HAP-1 (cell line): ENCODE measurements at regions not wholly inside any gene's neighbourhood (a gene's known extent, or its start where the extent isn't known, plus 50 kb on each side); places are given as distances from the start of the nearest gene placed in this dataset.
"Not testable (repeated sequence)": the region's sequence is repeated elsewhere in the genome, so short reads cannot be mapped to it uniquely, and the experiment has no call there.

Source experiments
- DNase-seq, 2 experiments: peaks; one replicate each; pipeline ENCODE4 v3.0.0-alpha.2; 2016 to 2020; ENCODE audit warnings: low spot score in 2 of 2
- H3K27me3 ChIP-seq: fragments of 250-450 bp; sonication (Bioruptor Pico); 2 replicates; pipeline ENCODE4 v1.5.1; 2020; ENCODE audit warnings: low read depth, mild to moderate bottlenecking, moderate library complexity
- H3K36me3 ChIP-seq: fragments of 250-450 bp; sonication (Bioruptor Pico); replicated peaks from 2 replicates; pipeline ENCODE4 v1.5.1; 2020; ENCODE audit warnings: mild to moderate bottlenecking
- H3K4me1 ChIP-seq: fragments of 250-450 bp; sonication (Bioruptor Pico); 2 replicates; pipeline ENCODE4 v1.5.1; 2020; ENCODE audit warnings: mild to moderate bottlenecking
- H3K4me3 ChIP-seq: fragments of 250-450 bp; sonication (Bioruptor Pico); 2 replicates; pipeline ENCODE4 v1.5.1; 2020; ENCODE audit warnings: mild to moderate bottlenecking, moderate library complexity
- H3K9me3 ChIP-seq: fragments of 250-450 bp; sonication (Bioruptor Pico); 2 replicates; pipeline ENCODE4 v1.5.1; 2020; ENCODE audit warnings: mild to moderate bottlenecking, moderate library complexity
- in situ Hi-C: fragments of 300-500 bp; cut with MboI; formaldehyde crosslinking; loops from 3 replicates; pipeline ENCODE4 v1.14.3; 2020; ENCODE audit warnings: low sequenced_read_pairs, inconsistent platforms, mixed read lengths

DNA sequence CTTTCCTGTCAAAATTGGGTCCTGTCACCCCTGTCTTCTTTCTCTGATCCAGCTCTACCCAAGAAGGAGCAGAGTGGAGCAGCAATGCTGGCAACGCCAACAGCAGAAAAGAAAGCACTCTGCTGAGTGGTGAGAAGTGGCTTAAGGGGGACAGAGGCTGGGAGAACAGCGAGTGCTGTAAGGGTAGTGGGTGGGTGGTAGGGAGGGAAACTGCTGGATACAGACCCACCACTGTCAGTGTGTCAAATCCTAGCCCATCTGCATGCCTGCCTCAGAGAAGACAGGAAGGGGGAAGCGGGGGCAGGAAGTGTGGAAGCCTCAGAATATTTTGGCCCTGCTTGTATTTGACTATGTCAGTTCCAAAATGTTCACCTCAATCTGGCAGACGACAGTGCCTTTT lies 170.4 kb upstream of the MAST4 start:
- Histone ChIP-seq H3K27me3 (no peaks in the 10 kb centered on the region), H3K4me1 (no peaks in the 10 kb centered on the region), H3K4me3 (no peak overlapping the region), H3K9me3 (no peaks in the 10 kb centered on the region), H3K36me3 (no peaks in the 10 kb centered on the region)
- in situ Hi-C loops, result no loop called here
- DNase-seq, result no peak

DNA sequence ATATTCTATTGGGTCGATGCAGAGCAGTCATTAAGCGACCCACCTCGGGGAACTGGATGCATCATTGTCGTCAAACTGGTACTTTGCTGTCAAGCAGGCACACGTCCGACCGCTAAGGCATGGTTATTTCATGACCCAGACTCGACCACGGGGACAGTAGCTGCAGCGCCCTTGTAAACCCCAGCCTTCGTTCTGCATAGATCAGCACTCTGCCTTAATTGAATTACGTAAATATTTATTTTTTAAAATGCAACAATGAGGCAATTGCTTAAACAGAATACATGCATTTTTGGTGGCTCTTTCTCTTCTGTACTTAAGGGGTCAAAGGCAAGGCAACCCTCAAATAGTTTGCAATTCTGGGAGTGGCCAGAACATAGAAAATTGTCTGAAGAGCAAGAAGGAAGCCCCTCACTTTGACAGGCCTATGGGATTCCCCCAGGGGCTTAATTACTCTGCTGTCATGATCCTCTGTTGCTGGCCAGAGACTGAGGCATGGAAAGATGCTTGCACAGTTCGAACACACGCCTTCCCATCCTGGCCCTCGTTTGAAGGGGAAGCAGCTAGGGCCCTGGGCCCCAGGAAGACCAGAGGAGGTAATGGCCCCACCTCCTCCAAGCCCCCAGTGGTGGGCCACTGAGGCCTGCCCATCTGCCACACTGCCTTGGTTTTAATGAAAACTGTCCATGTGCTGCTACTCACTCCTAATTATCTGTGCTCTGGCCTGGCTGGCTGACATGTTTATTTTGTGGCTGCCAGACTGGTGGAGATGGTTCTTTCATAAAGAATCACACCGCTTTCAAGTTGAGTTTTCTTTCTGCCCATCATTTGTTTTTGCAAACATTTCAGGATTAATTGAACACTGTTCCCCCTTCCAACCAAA lies 169.7 kb upstream of the MAST4 start:
- Histone ChIP-seq H3K9me3 (no peaks in the 10 kb centered on the region), H3K4me3 (no peak overlapping the region), H3K4me1 (no peaks in the 10 kb centered on the region), H3K27me3 (no peaks in the 10 kb centered on the region), H3K36me3 (no peaks in the 10 kb centered on the region)
- DNase-seq, result no peak
- in situ Hi-C loops, result no loop called here

DNA sequence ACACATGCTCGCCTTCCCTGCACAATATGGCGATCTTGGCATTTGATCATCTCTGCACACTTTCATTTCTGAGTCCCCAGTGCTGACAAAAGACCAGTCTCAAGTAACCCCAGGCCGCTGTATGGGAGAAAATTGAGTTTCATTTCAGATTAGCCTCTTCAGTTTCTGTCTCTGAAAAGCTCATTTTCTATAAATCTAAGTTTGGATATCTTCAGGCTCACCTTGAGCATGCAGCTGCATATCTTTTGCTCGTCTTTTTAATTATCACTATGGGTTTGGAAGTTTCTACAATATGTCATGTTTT lies 169.1 kb upstream of the MAST4 start:
- DNase-seq, result no peak
- in situ Hi-C loops, result no loop called here
- no peaks in the 10 kb centered on the region for H3K36me3 ChIP-seq
- no peaks in the 10 kb centered on the region for H3K27me3 ChIP-seq
- no peaks in the 10 kb centered on the region for H3K9me3 ChIP-seq
- H3K4me1 ChIP-seq, result no peaks in the 10 kb centered on the region
- H3K4me3 ChIP-seq, result no peak overlapping the region

DNA sequence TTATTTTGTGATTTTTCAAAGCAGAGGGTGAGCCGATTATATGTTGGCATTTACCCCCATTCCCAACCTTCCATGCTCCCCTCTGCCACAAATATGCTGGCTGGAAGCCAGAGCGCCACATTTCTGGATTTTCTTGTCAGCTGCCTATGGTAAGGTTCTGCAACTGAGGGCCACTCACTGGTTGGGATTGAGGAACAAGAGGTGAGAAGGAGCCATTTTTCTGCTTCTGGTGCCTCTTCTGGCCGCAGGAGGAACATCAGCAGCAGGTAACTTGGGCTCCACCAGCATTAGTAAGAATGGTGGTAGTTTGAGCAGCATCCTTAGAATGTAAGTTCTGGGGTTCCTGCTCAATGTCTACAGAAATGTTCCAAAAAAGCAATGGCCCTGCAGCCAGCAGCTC lies 159.5 kb upstream of the MAST4 start:
- Histone ChIP-seq H3K4me3 (no peak overlapping the region), H3K4me1 (no peaks in the 10 kb centered on the region), H3K27me3 (no peaks in the 10 kb centered on the region), H3K36me3 (no peaks in the 10 kb centered on the region), H3K9me3 (no peaks in the 10 kb centered on the region)
- in situ Hi-C loops, result no loop called here
- peak; percentile 6 to 16 for DNase-seq

GRCh38 chr5:66438087-66438486 lies 158.1 kb upstream of the MAST4 start:
- no peaks in the 10 kb centered on the region for H3K9me3 ChIP-seq
- H3K36me3 ChIP-seq, result no peaks in the 10 kb centered on the region
- no peaks in the 10 kb centered on the region for H3K4me1 ChIP-seq
- H3K27me3 ChIP-seq, result no peaks in the 10 kb centered on the region
- no peak overlapping the region for H3K4me3 ChIP-seq
- in situ Hi-C loops, result no loop called here
- no peak for DNase-seq

DNA sequence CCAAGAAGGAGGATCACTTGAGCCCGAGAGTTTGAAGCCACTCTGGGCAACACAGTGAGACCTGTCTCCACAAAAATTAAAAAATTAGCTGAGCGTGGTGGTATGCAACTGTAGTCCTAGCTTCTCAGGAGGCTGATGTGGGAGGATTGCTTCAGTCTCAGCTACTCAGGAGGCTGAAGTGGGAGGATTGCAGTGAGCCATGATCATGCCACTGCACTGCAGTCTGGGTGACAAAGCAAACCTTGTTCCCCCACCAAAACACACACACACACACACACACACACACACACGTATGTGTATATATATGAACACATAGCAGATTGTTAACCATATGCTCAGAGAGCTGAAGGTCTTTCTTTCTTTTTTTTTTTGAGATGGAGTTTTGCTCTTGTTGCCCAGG lies 157.5 kb upstream of the MAST4 start:
- Histone ChIP-seq H3K9me3 (no peaks in the 10 kb centered on the region), H3K4me3 (no peak overlapping the region), H3K36me3 (no peaks in the 10 kb centered on the region), H3K27me3 (no peaks in the 10 kb centered on the region), H3K4me1 (no peaks in the 10 kb centered on the region)
- no peak for DNase-seq
- in situ Hi-C loops, result no loop called here

DNA sequence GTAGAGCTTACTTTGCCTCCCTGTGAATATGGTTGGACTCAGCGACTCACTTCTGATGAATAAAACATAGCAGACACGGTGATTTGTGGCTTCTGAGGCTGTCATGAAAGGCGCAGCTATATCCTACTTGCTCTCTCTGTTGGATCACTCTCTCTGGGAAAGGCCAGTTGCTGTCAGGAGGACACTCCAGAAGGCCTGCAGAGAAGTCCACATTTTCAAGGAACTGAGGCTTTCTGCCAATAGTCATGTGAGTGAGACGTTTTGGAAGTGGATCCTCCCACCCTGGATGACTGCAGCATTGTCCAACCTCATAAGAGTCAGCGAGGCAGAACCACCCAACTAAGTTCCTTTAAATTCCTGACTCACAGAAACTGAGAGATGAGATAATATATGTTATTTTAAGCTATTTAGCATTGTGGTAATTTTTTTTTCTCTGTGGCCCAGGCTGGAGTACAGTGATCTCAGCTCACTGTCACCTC lies 156.0 kb upstream of the MAST4 start:
- Histone ChIP-seq H3K4me1 (no peaks in the 10 kb centered on the region), H3K9me3 (no peaks in the 10 kb centered on the region), H3K36me3 (no peaks in the 10 kb centered on the region), H3K4me3 (no peak overlapping the region), H3K27me3 (no peaks in the 10 kb centered on the region)
- in situ Hi-C loops, result no loop called here
- DNase-seq, result no peak

DNA sequence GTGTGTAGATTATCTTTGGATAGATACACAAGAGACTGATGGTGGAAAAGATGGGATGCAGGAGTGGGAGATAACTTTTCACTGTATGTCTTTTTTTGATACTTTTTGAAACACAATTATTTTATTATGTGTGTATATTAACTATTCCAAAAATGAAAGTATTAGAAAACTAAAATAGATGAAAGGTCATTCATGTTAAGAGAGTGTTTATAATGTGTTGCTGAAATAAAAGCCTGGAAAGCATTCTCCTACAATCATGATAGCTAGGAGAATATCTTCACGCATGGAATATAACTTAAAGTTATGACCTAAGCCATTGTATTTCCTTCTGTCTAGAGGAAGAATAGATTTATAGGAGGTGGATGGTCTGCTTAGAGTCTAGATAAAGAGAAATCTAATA lies 154.8 kb upstream of the MAST4 start:
- Histone ChIP-seq H3K4me1 (no peaks in the 10 kb centered on the region), H3K36me3 (no peaks in the 10 kb centered on the region), H3K27me3 (no peaks in the 10 kb centered on the region), H3K4me3 (no peak overlapping the region), H3K9me3 (no peaks in the 10 kb centered on the region)
- in situ Hi-C loops, result no loop called here
- DNase-seq, result no peak

GRCh38 chr5:66442951-66443445 lies 153.2 kb upstream of the MAST4 start:
- in situ Hi-C loops, result no loop called here
- no peaks in the 10 kb centered on the region for H3K27me3 ChIP-seq

DNA sequence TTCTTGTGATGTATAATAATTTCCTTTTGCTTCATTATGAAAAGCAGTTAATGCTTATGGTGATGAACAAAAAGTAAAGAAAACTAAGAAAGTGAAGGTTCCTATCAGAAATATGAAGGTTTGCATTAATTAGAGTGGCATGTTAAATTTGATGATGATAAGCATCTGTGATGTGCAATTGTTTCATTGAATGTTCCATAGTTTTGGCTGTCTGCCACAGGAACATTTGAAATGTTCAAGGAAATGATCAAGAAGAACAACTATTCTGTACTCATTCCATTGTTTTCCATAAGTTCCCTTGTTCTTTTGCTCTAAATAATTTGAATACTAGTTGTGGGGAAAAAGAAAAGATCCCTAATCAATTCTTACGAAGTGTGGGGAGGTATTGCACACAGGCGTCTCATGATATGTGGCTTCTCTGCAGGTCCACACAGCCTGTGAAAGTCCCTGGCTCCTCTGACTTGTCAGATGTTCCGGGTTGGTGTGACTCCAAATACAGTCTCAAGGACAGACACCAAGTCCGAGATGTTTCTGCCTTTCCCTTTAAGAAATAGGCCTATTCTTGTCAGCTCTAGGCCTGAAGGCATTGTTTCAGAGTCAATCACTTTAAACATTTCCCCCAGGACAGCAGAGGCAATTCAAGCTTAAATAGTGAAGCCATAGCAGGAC lies 152.6 kb upstream of the MAST4 start:
- Histone ChIP-seq H3K27me3 (no peaks in the 10 kb centered on the region), H3K4me1 (no peaks in the 10 kb centered on the region), H3K36me3 (no peaks in the 10 kb centered on the region), H3K4me3 (no peak overlapping the region), H3K9me3 (no peaks in the 10 kb centered on the region)
- no peak for DNase-seq
- in situ Hi-C loops, result no loop called here

More at GRCh38 chr5:66442951-66443445, 153.2 kb upstream of the MAST4 start:
- no peak for DNase-seq
- Histone ChIP-seq H3K36me3 (no peaks in the 10 kb centered on the region), H3K4me1 (no peaks in the 10 kb centered on the region), H3K4me3 (no peak overlapping the region), H3K9me3 (no peaks in the 10 kb centered on the region)

GRCh38 chr5:66448070-66448469 lies 148.1 kb upstream of the MAST4 start:
- H3K4me3 ChIP-seq, H3K27me3 ChIP-seq, in situ Hi-C loops, H3K36me3 ChIP-seq, H3K4me1 ChIP-seq, H3K9me3 ChIP-seq, DNase-seq: not testable (repeated sequence)

DNA sequence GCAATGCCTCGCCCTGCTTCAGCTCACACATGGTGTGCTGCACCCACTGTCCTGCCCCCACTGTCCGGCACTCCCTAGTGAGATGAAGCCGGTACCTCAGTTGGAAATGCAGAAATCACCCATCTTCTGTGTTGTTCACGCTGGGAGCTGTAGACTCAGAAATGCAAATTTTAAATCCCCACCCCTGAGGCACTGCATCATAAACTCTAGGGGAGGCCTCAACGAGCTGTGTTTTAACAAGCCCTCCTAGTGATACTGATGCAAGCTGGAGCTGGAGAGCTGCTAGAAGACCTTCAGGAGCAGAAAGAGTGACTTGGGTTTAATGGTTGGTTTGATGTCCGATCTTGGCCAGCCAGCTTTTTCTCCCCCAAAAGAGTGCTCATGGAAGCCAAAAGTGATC lies 146.0 kb upstream of the MAST4 start:
- no peaks in the 10 kb centered on the region for H3K4me1 ChIP-seq
- no peak overlapping the region for H3K4me3 ChIP-seq
- in situ Hi-C loops, result no loop called here
- DNase-seq, result no peak
- H3K27me3 ChIP-seq, result no peaks in the 10 kb centered on the region
- H3K9me3 ChIP-seq, result no peaks in the 10 kb centered on the region
- H3K36me3 ChIP-seq, result no peaks in the 10 kb centered on the region

GRCh38 chr5:66450988-66451387 lies 145.2 kb upstream of the MAST4 start:
- no peaks in the 10 kb centered on the region for H3K27me3 ChIP-seq
- no peak for DNase-seq
- in situ Hi-C loops, result no loop called here
- no peaks in the 10 kb centered on the region for H3K36me3 ChIP-seq
- no peaks in the 10 kb centered on the region for H3K9me3 ChIP-seq
- no peak overlapping the region for H3K4me3 ChIP-seq
- no peaks in the 10 kb centered on the region for H3K4me1 ChIP-seq

- H3K9me3 ChIP-seq, result no peaks in the 10 kb centered on the region
- no peak for DNase-seq
- H3K4me3 ChIP-seq, result no peak overlapping the region
- in situ Hi-C loops, result no loop called here
- no peaks in the 10 kb centered on the region for H3K4me1 ChIP-seq
- H3K27me3 ChIP-seq, result no peaks in the 10 kb centered on the region
- no peaks in the 10 kb centered on the region for H3K36me3 ChIP-seq
These were observed 144.1 kb upstream of the MAST4 start for GRCh38 chr5:66452109-66452508.
